ENCODE measurements at regions not wholly inside any gene's neighbourhood (a gene's known extent, or its start where the extent isn't known, plus 50 kb on each side); places are given as distances from the start of the nearest gene placed in this dataset.

- no peak for TF ChIP-seq POLR2A (IDR thresholded peaks at IDR 0.05)
- TF ChIP-seq CTCF (IDR thresholded peaks at IDR 0.05): no peak
- no peak for TF ChIP-seq POLR2AphosphoS5 (IDR thresholded peaks at IDR 0.05)
- TF ChIP-seq EP300 (IDR thresholded peaks at IDR 0.05; ENCODE audit: low read depth): no peak
These were observed 586.5 kb downstream of the CETN3 start for GRCh38 chr5:89823046-89823445.
